ENCODE measurements at regions not wholly inside any gene's neighbourhood (a gene's known extent, or its start where the extent isn't known, plus 50 kb on each side); places are given as distances from the start of the nearest gene placed in this dataset.

- Mint-ChIP-seq H3K9me3 (ENCODE audit: low read depth, unreplicated experiment) (no peaks in the 10 kb centered on the region), H3K27me3 (ENCODE audit: unreplicated experiment) (peaks cover 7% of the 10 kb centered on the region), H3K36me3 (ENCODE audit: insufficient read depth, unreplicated experiment) (no peaks in the 10 kb centered on the region), H3K4me3 (ENCODE audit: low read depth, unreplicated experiment) (no peak overlapping the region), H3K4me1 (ENCODE audit: low read depth, unreplicated experiment) (no peaks in the 10 kb centered on the region), H3K27ac (ENCODE audit: unreplicated experiment) (no peak overlapping the region)
- CTCF ChIA-PET = no interaction called here
- intact Hi-C loops (cut with micrococcal nuclease; ENCODE audit: unreplicated experiment) = no loop called here
- no TSS peak for BruUV-seq (replicated peaks)
- DNase-seq = no peak
- TF ChIP-seq CTCF (IDR thresholded peaks at IDR 0.05; ENCODE audit: unreplicated experiment) = no peak
Measured at GRCh38 chr6:151681433-151682059, 125.9 kb upstream of the ESR1 start.

GRCh38 chr6:151682251-151682650 is 125.2 kb upstream of the ESR1 start:
- H3K4me3 Mint-ChIP-seq (ENCODE audit: low read depth, unreplicated experiment) = no peak overlapping the region
- H3K27me3 Mint-ChIP-seq (ENCODE audit: unreplicated experiment) = peaks cover 7% of the 10 kb centered on the region
- intact Hi-C loops (cut with micrococcal nuclease; ENCODE audit: unreplicated experiment) = no loop called here
- BruUV-seq (replicated peaks) = no TSS peak
- H3K36me3 Mint-ChIP-seq (ENCODE audit: insufficient read depth, unreplicated experiment) = no peaks in the 10 kb centered on the region
- no peak for DNase-seq
- no peak overlapping the region for H3K27ac Mint-ChIP-seq (ENCODE audit: unreplicated experiment)
- no peaks in the 10 kb centered on the region for H3K9me3 Mint-ChIP-seq (ENCODE audit: low read depth, unreplicated experiment)
- TF ChIP-seq CTCF (IDR thresholded peaks at IDR 0.05; ENCODE audit: unreplicated experiment) = no peak
- CTCF ChIA-PET = no interaction called here
- no peaks in the 10 kb centered on the region for H3K4me1 Mint-ChIP-seq (ENCODE audit: low read depth, unreplicated experiment)

- no peak for TF ChIP-seq CTCF (IDR thresholded peaks at IDR 0.05; ENCODE audit: unreplicated experiment)
- no peak for DNase-seq
- Mint-ChIP-seq H3K4me1 (ENCODE audit: low read depth, unreplicated experiment) (no peaks in the 10 kb centered on the region), H3K27ac (ENCODE audit: unreplicated experiment) (no peak overlapping the region), H3K4me3 (ENCODE audit: low read depth, unreplicated experiment) (no peak overlapping the region), H3K9me3 (ENCODE audit: low read depth, unreplicated experiment) (no peaks in the 10 kb centered on the region), H3K36me3 (ENCODE audit: insufficient read depth, unreplicated experiment) (no peaks in the 10 kb centered on the region), H3K27me3 (ENCODE audit: unreplicated experiment) (peaks cover 7% of the 10 kb centered on the region)
- intact Hi-C loops (cut with micrococcal nuclease; ENCODE audit: unreplicated experiment) = no loop called here
- CTCF ChIA-PET = no interaction called here
- BruUV-seq (replicated peaks) = no TSS peak
Measured at GRCh38 chr6:151682922-151683321, 124.6 kb upstream of the ESR1 start.

- Mint-ChIP-seq H3K4me1 (ENCODE audit: low read depth, unreplicated experiment) (no peaks in the 10 kb centered on the region), H3K27me3 (ENCODE audit: unreplicated experiment) (peaks cover 7% of the 10 kb centered on the region), H3K4me3 (ENCODE audit: low read depth, unreplicated experiment) (no peak overlapping the region), H3K9me3 (ENCODE audit: low read depth, unreplicated experiment) (no peaks in the 10 kb centered on the region), H3K36me3 (ENCODE audit: insufficient read depth, unreplicated experiment) (no peaks in the 10 kb centered on the region), H3K27ac (ENCODE audit: unreplicated experiment) (no peak overlapping the region)
- no peak for DNase-seq
- no peak for TF ChIP-seq CTCF (IDR thresholded peaks at IDR 0.05; ENCODE audit: unreplicated experiment)
- CTCF ChIA-PET = no interaction called here
- BruUV-seq (replicated peaks) = no TSS peak
- intact Hi-C loops (cut with micrococcal nuclease; ENCODE audit: unreplicated experiment) = no loop called here
Measured at GRCh38 chr6:151683381-151683780, 124.1 kb upstream of the ESR1 start.

Data from Calu3 (cell line).